ENCODE measurements at regions not wholly inside any gene's neighbourhood (a gene's known extent, or its start where the extent isn't known, plus 50 kb on each side); places are given as distances from the start of the nearest gene placed in this dataset.

- DNase-seq (ENCODE audit: low read depth in 2 of 2, low spot score in 1 of 2) = no peak
These were observed 133.4 kb upstream of the E2F8 start for GRCh38 chr11:19374151-19374569.

- no peak for DNase-seq (ENCODE audit: low read depth in 2 of 2, low spot score in 1 of 2)
These were observed 131.6 kb upstream of the E2F8 start for GRCh38 chr11:19372381-19372780.

GRCh38 chr11:19370100-19370861 is 129.5 kb upstream of the E2F8 start:
- no peak for DNase-seq (ENCODE audit: low read depth in 2 of 2, low spot score in 1 of 2)

- no peak for DNase-seq (ENCODE audit: low read depth in 2 of 2, low spot score in 1 of 2)
These were observed 128.1 kb upstream of the E2F8 start for GRCh38 chr11:19368726-19369375.

- DNase-seq (ENCODE audit: low read depth in 2 of 2, low spot score in 1 of 2) = no peak
These were observed 126.4 kb upstream of the E2F8 start for GRCh38 chr11:19366992-19367709.

GRCh38 chr11:19365743-19366410 is 125.1 kb upstream of the E2F8 start:
- DNase-seq (ENCODE audit: low read depth in 2 of 2, low spot score in 1 of 2) = no peak

- no peak for DNase-seq (ENCODE audit: low read depth in 2 of 2, low spot score in 1 of 2)
These were observed 118.7 kb upstream of the E2F8 start for GRCh38 chr11:19359221-19360000.

GRCh38 chr11:19357943-19358342 is 117.2 kb upstream of the E2F8 start:
- no peak for DNase-seq (ENCODE audit: low read depth in 2 of 2, low spot score in 1 of 2)

GRCh38 chr11:19355601-19356000 is 114.9 kb upstream of the E2F8 start:
- no peak for DNase-seq (ENCODE audit: low read depth in 2 of 2, low spot score in 1 of 2)

- no peak for DNase-seq (ENCODE audit: low read depth in 2 of 2, low spot score in 1 of 2)
These were observed 112.6 kb upstream of the E2F8 start for GRCh38 chr11:19353287-19353850.

- no peak for DNase-seq (ENCODE audit: low read depth in 2 of 2, low spot score in 1 of 2)
These were observed 112.0 kb upstream of the E2F8 start for GRCh38 chr11:19352771-19353160.

GRCh38 chr11:19352072-19352770 is 111.5 kb upstream of the E2F8 start:
- DNase-seq (ENCODE audit: low read depth in 2 of 2, low spot score in 1 of 2) = no peak

- no peak for DNase-seq (ENCODE audit: low read depth in 2 of 2, low spot score in 1 of 2)
These were observed 110.7 kb upstream of the E2F8 start for GRCh38 chr11:19351426-19351825.

- no peak for DNase-seq (ENCODE audit: low read depth in 2 of 2, low spot score in 1 of 2)
These were observed 109.4 kb upstream of the E2F8 start for GRCh38 chr11:19350160-19350559.

- no peak for DNase-seq (ENCODE audit: low read depth in 2 of 2, low spot score in 1 of 2)
These were observed 108.7 kb upstream of the E2F8 start for GRCh38 chr11:19349340-19350025.

GRCh38 chr11:19347911-19348310 is 107.2 kb upstream of the E2F8 start:
- no peak for DNase-seq (ENCODE audit: low read depth in 2 of 2, low spot score in 1 of 2)

GRCh38 chr11:19345848-19346681 is 105.3 kb upstream of the E2F8 start:
- DNase-seq (ENCODE audit: low read depth in 2 of 2, low spot score in 1 of 2) = no peak

- DNase-seq (ENCODE audit: low read depth in 2 of 2, low spot score in 1 of 2) = no peak
These were observed 104.7 kb upstream of the E2F8 start for GRCh38 chr11:19345519-19345847.
